Fibroblast of skin of left biceps (primary cell): ENCODE measurements at regions not wholly inside any gene's neighbourhood (a gene's known extent, or its start where the extent isn't known, plus 50 kb on each side); places are given as distances from the start of the nearest gene placed in this dataset.

Source experiments
- DNase-seq, 2 experiments: peaks; one replicate each; pipeline ENCODE4 v3.0.0-alpha.2; 2013; ENCODE audit warnings: low read depth in 2 of 2

DNA sequence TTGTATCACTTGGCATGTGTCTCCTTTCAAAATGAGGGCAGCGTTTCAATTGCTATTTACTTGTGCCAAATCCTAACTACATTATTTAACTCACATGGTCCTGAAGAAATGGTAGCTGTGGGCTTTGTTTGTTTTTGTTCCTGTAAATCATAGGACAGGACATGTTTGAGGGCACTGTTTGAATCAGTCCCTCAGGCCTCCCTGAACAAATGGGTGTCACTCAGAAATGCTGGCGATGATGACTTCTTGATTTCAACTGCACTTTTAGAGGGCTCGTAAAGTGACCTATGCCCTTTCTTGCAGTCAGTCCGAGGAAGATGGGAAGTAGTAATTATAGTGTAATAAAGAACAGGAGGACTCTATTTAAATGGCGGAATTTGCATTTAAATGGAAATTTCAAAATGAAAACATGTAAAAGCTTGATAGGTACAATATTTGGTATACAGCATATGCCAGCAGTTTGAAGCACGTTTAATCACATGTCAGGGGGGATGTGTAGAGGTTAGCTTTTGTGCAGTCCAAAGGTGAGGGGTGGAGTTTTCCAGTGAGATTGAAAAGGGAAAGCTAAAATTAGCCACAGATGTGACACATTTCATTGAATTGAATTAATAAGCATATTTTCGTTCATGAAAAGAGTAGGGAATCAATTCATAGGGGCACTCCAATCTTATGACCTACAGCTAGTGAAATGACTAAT lies 1958.7 kb upstream of the IGFBP7 start:
- DNase-seq = no peak

DNA sequence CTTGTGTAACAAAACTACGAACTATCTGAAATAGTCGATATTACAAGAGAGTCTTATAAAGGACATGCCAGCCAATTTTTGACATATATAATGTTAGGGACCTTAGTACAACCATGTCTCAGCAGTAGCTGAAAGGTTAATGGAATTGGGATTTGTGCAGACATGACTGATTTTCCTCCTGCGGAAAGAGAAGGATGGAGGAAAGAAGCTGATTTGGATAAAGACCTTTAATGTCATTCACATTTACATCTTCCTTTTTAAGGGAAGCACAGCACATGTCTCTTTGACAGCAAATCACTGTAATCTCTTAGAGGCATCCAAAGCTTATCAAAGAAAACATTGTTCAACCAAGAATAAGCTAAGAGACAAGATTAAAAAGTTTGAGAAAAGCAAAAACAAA lies 1976.2 kb upstream of the IGFBP7 start:
- DNase-seq = no peak

DNA sequence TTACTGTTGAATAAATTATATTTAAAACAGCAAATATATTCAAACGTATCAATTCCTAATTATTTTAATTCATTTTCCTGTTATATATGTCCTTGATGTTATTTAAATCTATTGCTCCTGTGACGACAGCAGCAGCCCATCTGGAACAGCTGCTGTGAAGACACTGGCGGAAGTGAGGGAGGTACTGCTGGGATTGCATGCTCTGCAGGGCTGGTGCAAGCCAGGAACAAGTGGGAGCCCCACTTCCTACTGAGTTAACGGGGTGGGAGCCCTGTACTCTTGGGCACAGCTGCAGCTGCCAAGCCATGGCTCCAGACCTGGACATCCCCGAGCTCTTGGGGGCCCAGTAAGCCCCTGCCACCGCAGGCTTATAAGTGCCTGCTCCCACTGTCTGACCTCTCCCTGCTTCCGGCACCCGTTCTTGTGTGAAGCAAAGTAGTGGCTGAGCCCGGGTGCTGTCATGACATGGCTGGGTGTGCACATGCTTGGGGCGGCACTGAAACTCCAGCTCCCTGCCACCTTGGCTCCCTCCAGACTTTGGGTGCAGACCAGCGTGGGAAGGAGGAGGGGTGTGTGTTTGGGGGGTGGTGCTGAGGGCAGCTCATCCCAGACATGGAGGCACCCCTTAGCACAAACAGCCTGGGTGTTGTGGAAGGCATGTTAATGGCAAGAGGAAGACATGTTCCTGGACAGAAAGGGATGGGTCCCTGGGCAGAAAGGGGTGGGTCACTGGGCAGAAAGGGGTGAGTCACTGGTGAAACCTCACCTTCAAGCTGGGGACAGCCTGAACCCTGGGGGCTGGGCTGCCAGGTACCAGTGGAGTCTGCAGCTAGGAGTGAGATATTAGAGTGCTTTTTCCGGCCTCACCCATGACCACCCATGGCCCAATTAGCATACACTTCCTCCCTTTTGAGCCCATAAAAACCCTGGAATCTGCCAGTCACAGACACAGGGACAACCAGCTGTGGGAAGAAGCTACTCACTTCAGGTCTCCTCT lies 1981.3 kb upstream of the IGFBP7 start:
- DNase-seq = no peak

DNA sequence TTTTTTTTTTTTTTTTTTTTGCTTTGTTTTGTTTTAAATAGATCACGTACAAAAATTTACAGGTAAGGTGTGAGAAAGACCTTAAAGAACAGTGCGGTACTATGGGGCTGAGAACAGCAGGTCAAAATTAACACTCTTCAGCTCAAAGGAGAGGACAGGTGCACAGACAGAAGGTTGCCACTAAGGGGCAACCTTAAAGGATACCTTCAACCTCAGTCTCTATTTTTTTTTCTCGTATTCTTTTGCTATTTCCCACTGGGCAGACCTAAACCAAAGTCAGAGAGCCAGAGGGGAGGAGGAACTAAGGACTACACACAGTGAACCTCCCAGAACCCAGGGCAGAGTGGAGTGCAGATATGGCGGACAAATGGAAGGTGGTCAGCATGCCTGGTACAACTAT lies 1984.3 kb upstream of the IGFBP7 start:
- no peak for DNase-seq

DNA sequence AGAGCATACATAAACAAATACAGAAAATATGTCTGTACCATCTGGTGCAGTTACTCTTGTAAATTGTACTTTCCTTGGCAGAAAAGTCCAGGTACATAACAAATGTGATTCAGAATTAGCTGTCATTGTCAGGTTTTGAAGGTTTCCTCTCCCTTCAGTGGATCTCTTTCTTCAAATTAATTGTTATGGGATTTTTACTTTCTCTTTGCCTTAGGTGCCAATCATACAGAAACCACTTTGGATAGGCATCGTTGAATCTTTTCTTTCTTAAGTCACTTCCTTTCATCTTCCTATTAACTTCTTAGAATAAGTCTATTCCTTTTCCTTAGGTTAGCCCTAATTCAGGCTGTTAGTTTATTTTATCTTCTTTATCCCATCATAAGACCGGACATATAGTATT lies 1992.1 kb upstream of the IGFBP7 start:
- DNase-seq = no peak

DNA sequence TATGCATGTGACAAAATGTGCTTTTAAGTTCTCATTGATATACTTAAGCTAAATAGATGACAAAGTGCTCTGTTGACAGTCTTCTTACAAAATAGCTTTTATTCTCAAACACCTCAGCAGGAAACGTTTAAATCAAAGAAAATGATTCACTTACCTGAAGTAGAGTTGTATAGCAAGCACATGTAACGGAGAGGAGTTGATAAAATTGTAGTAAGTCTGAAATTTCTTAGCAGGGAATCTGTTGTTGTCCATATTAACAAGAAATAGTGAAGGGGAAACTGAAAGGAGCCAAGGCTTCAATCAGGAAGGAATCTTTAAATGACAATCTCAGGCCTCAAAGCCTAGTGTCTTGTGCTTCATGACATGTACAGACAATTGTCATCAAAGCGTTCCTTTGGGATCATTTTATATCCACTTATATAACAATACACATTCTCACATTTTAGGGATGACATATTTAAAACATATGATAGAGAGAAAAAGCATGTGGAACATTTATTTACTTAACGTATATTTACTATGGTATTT lies 2010.2 kb upstream of the IGFBP7 start:
- no peak for DNase-seq

DNA sequence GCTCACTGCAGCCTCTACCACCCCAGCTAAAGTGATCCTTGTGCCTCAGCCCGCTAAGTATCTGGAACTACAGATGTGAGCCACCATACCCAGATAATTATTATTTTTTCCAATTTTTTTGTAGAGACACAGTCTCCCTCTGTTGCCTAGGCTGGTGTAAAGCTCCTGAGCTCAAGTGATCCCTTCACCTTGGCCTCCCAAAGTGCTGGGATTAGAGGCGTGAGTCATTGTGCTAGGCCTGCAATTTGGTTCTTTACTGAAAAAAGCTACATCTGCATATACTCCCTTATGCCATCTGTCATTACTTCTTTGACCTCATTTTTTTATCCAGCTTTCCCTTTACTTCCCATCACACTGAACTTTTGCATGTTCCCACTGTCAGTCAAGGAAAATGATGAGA lies 2012.4 kb upstream of the IGFBP7 start:
- no peak for DNase-seq

DNA sequence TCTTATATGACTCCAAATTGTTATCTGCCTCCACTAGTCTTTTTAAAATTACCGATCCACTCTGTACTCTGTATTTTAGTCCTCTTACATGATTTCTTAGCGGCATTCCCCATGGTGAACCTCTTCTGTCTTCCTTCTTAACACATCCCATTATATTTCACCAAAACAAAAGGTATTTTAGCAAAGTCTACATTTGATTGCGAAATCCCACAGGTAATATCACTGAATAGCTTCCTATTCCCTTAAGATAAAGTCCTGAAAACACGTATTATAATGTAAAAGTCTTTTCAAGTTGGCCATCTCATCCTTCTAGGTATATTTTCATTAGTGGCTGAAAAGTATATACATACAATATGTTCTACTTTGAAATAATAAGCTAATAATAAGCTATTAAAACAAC lies 2016.0 kb upstream of the IGFBP7 start:
- no peak for DNase-seq

DNA sequence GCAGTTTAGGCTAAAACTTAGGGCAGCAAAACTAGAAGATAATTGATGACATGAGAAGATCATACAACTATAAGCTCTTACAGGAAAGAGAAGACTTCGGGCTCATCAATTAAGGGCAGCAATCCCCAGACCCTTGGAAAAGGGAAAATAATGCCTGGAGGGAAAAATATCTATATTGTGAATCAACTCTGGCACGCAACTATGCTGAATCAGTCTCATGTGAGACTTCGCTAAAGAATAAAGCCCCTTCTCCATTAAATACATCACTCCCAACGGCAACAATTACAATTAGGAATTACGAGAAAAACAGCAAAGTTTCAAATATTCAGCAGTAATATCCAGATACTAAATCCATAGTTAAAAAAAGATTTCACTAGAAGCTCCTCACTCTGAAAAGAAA lies 2016.8 kb upstream of the IGFBP7 start:
- no peak for DNase-seq

DNA sequence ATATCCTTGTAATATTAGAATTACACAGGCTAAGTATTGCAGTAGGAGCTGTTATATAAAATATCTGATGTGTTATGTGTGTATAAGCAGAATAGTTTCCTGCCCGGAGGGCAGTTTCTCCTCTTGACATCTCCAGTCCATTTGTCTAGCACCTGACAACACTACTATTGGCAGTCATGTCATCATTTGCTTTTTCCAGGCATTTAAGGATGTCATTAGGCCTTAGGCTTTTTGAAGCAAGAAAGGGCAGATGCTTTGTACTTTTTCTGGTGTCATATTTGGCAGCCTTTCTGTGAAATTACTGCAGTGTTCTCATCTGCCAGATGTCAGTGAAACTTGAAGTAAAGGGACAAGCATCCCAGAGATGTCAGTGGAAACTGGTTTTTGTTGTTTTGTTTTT lies 2017.6 kb upstream of the IGFBP7 start:
- no peak for DNase-seq

DNA sequence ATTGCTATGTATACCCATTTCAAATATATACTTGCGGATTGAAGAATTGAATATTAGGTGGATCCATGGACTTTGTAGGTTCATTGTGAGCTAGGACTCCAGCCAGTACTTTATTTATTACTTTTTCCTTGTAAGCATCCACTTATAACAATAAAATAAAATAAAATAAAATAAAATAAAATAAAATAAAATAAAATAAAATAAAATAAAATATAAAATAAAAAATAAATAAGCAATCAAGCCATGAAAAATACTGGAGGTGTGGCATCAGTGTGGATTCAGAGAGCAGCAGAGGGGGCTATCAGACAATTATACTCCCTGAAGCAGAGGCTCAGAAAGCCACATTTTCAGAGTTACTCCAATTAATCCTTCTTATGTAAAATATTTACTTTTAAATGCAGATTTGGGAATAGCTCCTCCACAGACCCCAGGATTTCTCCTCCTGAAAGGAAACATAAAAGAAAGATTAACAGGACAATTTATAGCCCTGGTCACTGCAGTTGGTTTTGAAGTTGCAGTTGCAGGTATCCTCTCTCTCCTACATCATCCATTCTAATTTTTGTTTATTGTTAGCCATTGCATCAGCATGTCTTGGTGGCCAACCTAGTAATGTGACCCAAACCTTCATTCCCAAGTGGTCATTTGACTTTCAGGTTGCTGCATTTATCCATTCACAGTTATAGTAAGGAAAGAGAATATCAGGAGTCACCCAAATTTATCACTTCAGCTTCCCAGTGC lies 2025.2 kb upstream of the IGFBP7 start:
- no peak for DNase-seq

DNA sequence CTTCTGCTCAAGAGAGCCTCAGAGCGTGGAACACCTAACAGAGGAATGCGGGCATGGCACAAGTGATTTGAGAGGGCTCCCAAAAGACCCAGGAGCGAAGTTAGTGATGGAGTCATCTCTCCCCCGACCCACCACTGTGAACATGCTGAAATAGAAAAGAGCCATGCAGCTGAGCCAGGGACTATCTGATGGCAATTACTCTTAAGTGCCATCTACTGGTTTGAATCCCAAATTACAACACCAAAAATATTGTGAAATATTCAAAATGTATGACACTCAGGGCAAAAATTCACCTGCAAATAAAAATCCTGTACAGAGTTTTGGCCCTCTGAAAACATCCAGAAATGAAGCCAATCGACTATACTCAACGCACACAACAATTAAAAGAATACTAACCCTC lies 2038.9 kb upstream of the ADGRL3 start:
- DNase-seq = no peak

DNA sequence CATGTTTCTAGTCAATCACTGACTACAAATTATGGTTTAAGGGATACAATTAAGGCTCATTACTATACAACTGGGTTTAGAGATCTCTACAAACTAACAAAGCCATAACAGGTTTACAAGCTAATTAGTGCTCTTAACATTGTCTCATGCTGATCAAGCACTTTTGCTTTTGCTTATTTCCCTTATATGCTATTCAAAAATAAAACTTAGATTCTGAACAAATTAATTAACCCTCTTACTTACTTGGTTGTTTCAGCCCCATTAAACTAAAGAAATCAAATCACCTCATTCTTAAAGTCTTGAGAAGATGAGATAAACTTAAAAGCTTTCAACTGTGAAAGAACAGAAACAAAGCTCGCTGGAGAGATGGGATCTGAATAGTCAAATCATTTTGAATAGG lies 2024.5 kb upstream of the ADGRL3 start:
- no peak for DNase-seq

DNA sequence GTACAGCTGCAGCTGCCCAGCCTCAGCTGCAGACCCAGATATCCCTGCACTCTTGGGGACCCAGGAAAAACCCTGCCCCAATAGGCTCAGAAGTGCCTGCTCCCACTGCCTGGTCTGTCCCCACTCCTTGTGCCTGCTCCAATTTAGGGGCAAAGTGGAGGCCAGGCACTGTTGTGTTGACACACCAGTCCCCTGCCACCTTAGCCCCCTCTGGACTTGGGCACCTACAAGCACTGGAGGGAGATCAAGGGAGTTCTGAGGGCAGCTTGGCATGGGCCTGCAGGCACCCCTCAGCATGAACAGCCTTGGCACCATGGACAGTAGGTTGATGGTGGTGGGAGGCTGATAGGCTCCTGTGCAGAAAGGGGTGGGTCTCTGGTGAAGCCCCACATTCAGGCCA lies 2020.8 kb upstream of the ADGRL3 start:
- DNase-seq = no peak

DNA sequence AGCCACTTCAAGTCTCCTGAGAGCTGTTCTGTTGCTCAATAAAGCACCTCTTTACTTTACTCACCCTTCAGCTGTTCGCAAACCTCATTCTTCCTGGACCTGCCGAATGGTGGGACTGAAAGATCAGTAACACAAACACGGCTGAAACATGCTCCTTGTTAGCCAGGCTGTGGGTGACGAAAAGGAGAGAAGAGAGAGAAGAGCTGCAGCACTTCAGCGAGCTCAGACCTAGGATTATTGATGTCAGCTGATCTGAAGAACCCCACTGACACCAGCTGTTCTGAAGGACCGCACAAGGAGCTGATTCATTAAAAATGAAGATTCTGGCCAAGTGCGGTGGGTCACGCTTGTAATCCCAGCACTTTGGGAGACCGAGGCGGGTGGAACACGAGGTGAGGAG lies 2020.0 kb upstream of the ADGRL3 start:
- DNase-seq = no peak

DNA sequence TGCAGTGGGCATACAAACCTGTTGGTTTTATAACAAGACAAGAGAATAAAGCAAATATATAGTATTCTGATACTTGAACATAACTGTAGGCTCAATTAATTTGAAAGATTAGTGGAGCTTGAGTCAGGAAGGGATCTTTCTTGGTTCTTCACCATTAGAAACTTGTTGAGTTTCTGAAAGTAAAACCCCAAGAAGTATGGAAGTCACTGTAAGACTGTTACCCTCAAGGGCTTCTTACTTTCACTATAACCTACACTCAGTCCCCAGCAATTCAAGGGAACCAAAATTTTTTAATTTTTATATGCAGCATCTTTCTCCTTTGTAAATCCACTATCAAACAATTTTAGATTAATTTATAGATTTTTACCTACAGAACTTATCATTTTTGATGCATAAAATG lies 2019.2 kb upstream of the ADGRL3 start:
- DNase-seq = no peak

DNA sequence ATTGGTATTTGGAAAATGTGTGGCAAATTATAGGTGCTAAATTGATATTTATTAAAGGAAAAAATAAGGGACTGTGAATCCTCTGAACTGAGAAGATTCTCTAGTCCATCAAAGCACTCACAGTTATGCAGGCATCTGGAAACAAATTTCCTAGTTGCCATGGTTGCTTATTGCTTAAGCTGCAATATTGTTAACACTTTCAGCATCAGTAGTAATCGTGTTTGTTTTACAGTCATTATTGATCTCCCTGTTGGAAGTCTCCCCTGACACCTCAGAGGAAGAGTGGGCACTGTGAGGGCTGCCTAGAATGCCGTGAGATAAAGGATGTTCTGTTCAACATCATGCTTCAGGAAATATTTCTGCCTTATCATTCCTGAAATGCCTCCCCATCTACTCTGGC lies 2004.3 kb upstream of the ADGRL3 start:
- no peak for DNase-seq

DNA sequence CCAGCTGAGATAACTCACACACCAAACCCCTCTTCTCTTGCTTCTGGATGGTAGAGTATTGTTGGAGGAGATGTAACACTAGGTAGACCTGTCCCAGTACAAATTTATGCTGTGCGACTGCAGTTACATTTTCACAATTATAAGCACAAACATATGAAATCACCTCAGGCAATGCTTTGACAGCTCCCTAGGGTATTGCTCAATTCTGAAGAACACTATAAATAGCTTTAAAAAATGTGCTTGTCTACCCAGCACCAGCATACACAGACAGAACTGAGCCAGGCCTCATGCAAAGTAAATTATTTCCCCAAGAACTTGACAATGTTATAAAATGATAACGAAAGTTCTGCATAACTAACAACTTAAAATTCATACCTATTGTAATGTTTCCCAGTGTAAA lies 1999.1 kb upstream of the ADGRL3 start:
- no peak for DNase-seq

DNA sequence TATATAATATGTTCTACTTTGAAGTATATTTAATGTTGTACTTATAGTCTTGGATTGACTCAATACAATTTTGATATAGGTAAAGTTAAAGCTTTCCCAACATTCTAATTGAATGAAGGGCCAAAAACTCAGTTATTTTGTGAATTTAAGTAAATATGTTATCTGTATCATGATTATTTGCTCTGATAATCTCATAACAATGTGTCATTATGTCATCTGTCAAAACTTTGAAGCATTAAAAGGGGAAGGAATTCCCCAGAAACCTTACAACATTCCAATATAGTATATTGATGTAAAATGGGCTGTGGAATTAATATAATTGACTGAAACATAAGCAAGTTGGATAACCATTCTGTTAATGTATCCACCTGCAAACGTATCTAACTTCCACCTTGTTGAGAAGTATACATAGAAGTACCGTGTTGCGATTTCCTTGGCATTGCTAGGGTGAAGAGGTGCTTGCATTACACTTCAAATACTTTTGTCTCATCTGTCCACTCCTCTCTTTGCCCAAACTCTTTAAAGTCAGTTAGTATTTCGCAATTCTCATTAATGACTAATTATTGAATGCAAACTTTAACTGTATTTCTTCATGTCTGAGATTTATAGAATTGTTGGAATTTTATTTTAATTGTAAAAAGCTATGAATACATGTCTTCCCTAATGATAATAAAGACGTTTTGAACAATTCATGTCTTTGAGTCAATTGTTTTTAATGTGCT lies 1982.1 kb upstream of the ADGRL3 start:
- DNase-seq = no peak

DNA sequence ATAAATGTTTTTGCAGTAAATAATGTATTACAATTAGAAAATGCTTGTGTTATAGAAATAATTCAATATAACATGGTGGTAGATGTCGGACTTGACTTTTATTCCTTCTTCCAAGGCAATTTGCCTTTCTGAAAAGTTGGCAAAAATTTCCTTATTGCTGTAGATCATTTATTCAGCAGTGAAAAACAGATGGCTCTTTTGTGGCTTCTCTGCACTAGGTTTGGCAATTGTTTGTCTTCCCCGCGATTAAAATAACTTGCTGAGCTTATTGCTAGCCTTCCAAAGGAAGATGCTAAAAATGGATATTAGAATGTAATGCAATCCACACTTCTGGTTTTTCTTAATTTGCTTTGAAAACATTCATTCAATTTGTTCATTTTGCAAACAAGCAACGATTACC lies 1977.9 kb upstream of the ADGRL3 start:
- DNase-seq = no peak

DNA sequence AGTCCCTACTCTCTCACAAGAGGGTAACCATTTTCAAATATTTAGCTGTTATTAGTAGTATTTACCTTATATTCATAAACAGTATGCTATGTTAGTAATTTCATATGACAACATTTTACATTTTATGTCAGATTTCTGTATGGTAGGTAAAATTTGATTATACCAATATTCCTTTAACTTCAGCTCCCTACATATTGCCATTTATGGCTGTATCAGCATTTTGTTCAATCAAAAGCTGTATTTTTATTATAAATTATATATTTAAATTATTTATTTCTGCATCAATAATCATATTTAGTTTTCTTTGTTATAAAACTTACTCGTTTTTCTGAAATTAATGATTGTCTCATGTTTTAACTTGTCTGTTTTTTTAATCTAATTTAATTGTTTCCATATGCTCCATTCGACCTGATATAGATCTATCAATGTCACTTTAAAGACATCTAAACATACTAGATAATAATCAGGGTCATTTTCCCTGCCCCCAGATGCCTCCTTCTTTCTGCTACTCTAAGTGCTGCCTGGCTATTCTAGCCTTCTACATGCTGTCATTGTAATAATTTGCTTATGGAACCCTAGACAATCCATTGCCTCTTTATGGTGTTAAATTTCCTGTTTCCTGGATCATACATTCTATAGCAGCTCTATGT lies 1976.7 kb upstream of the ADGRL3 start:
- no peak for DNase-seq
